Esophagus muscularis mucosa (tissue), 4 donors: ENCODE measurements at regions not wholly inside any gene's neighbourhood (a gene's known extent, or its start where the extent isn't known, plus 50 kb on each side); places are given as distances from the start of the nearest gene placed in this dataset.

Source experiments
- DNase-seq: peaks from one replicate; pipeline ENCODE4 v3.0.0-alpha.2; 2017; ENCODE audit errors: extremely low spot score
- H3K27ac ChIP-seq, 4 donors: fragments of 200-600 bp; sonication (generic); replicated peaks in 1 of 4; 1 replicate in 3 of 4; 2 replicates in 1 of 4; pipeline ENCODE4 v1.5.1; 2016 to 2019; ENCODE audit warnings: mild to moderate bottlenecking in 1 of 4
- H3K27me3 ChIP-seq, 4 donors: fragments of 200-600 bp; sonication (generic); one replicate each; pipeline versions ENCODE4 v1.5.1 to v1.6.0; 2016 to 2019
- H3K36me3 ChIP-seq, 4 donors: fragments of 200-600 bp; sonication (generic); one replicate each; pipeline ENCODE4 v1.5.1; 2016 to 2019
- H3K4me1 ChIP-seq, 4 donors: fragments of 200-600 bp; sonication (generic); one replicate each; pipeline ENCODE4 v1.5.1; 2016 to 2019
- H3K4me3 ChIP-seq, 4 donors: fragments of 200-600 bp; sonication (generic); 1 replicate in 2 of 4; 2 replicates in 2 of 4; pipeline ENCODE4 v1.5.1; 2016 to 2019; ENCODE audit warnings: mild to moderate bottlenecking in 4 of 4, moderate library complexity in 1 of 4
- H3K9me3 ChIP-seq, 4 donors: fragments of 200-600 bp; sonication (generic); 1 replicate in 3 of 4; 2 replicates in 1 of 4; pipeline ENCODE4 v1.5.1; 2016 to 2019
- CTCF ChIP-seq, 3 experiments: fragments of 200-600 bp in 2 of 3; fragments of 450-650 bp in 1 of 3; sonication (generic) in 2 of 3; IDR thresholded peaks; one replicate each; pipeline ENCODE4 v1.5.1; 2017 to 2019; ENCODE audit warnings: antibody characterized with exemption in 3 of 3, mild to moderate bottlenecking in 2 of 3, moderate library complexity in 1 of 3
- EP300 ChIP-seq: sonication (generic); formaldehyde crosslinking; IDR thresholded peaks from one replicate; pipeline ENCODE4 v1.6.1; 2017; ENCODE audit warnings: antibody characterized with exemption
- POLR2A ChIP-seq: fragments of 450-650 bp; IDR thresholded peaks from one replicate; pipeline ENCODE4 v1.6.1; 2017; ENCODE audit warnings: antibody characterized with exemption, moderate library complexity, mild to moderate bottlenecking, low read depth
- POLR2AphosphoS5 ChIP-seq, 2 donors: sonication (generic); formaldehyde crosslinking; IDR thresholded peaks; one replicate each; pipeline ENCODE4 v1.6.1; 2017; ENCODE audit warnings: antibody characterized with exemption in 2 of 2
- WGBS: methylation state at CpG from one replicate; pipeline ENCODE4 v1.1.5; 2018; 5-methylcytosine and 5-hydroxymethylcytosine counted together
- intact Hi-C: fragments of 100-400 bp; cut with DNase I; formaldehyde crosslinking; loops from one replicate; pipeline ENCODE4 v1.15.1; 2023

DNA sequence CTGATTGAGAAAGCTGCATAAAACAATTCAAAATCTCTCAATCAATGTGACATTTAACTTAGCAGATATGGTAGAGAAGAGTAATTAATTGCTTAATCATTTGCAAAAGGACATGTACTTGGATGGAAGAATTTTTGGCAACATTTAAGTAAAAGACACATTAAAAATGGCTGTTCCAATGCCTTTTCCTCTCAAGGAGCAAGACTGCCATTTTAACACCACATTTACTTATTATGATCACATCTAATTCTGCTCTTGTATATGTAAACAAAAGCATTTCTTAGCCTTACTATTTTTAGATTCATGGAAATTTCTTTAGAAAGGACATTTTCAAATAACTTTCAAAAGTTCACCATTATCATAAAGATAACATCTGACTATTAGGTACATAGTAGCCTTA is 360.0 kb downstream of the HINT1 start:
- TF ChIP-seq CTCF (IDR thresholded peaks at IDR 0.05) (no peak), POLR2AphosphoS5 (IDR thresholded peaks at IDR 0.05) (no peak), EP300 (no peak), POLR2A (no peak)
- DNase-seq: no peak
- H3K4me1 ChIP-seq: no peaks in the 10 kb centered on the region
- H3K27me3 ChIP-seq: no peaks in the 10 kb centered on the region
- no peaks in the 10 kb centered on the region for H3K36me3 ChIP-seq
- H3K27ac ChIP-seq: no peak overlapping the region
- intact Hi-C loops: no loop called here
- peaks cover 0 to 11% (median 5%) of the 10 kb centered on the region in 4 donors for H3K9me3 ChIP-seq
- H3K4me3 ChIP-seq: no peak overlapping the region

GRCh38 chr5:130801963-130802362 is 363.1 kb downstream of the HINT1 start:
- H3K36me3 ChIP-seq: no peaks in the 10 kb centered on the region
- WGBS: 86% methylated on average over 2 of the region's 2 CpGs
- intact Hi-C loops: no loop called here
- H3K4me1 ChIP-seq: no peaks in the 10 kb centered on the region
- H3K9me3 ChIP-seq: peaks cover 0 to 19% (median 7%) of the 10 kb centered on the region in 4 donors
- no peak for DNase-seq
- no peak overlapping the region for H3K27ac ChIP-seq
- no peaks in the 10 kb centered on the region for H3K27me3 ChIP-seq
- no peak overlapping the region for H3K4me3 ChIP-seq
- TF ChIP-seq CTCF (IDR thresholded peaks at IDR 0.05) (no peak), POLR2AphosphoS5 (IDR thresholded peaks at IDR 0.05) (no peak), EP300 (no peak), POLR2A (no peak)

DNA sequence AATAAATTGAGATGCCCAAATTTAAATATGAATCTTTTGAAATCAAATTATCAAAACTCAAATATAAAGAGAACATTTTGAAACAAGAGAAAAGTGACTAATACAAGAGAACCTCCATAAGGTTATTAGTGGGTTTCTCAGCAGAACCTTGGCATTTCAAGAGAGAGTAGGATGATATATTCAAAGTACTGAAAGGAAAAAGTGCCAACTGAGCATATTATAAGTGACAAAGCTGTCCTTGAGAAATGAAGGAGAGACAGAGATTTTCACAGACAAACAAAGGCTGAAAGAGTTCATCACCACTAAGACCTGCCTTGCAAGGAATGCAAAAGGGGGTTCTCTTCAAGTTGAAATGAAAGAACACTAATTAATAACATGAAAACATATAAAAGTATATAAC is 366.0 kb downstream of the HINT1 start:
- intact Hi-C loops: no loop called here
- no peaks in the 10 kb centered on the region for H3K4me1 ChIP-seq
- DNase-seq: no peak
- H3K36me3 ChIP-seq: no peaks in the 10 kb centered on the region
- H3K4me3 ChIP-seq: no peak overlapping the region
- no peaks in the 10 kb centered on the region for H3K27me3 ChIP-seq
- H3K27ac ChIP-seq: no peak overlapping the region
- H3K9me3 ChIP-seq: peaks cover 0 to 19% (median 7%) of the 10 kb centered on the region in 4 donors
- TF ChIP-seq POLR2AphosphoS5 (IDR thresholded peaks at IDR 0.05) (no peak), CTCF (IDR thresholded peaks at IDR 0.05) (no peak), EP300 (no peak), POLR2A (no peak)

GRCh38 chr5:130797303-130797702 is 367.8 kb downstream of the HINT1 start:
- 84% methylated on average over 3 of the region's 3 CpGs for WGBS
- TF ChIP-seq CTCF (IDR thresholded peaks at IDR 0.05) (no peak), POLR2AphosphoS5 (IDR thresholded peaks at IDR 0.05) (no peak), POLR2A (no peak), EP300 (no peak)
- Histone ChIP-seq H3K27me3 (no peaks in the 10 kb centered on the region), H3K36me3 (no peaks in the 10 kb centered on the region), H3K4me3 (no peak overlapping the region), H3K27ac (no peak overlapping the region), H3K9me3 (peaks cover 0 to 19% (median 7%) of the 10 kb centered on the region in 4 donors), H3K4me1 (no peaks in the 10 kb centered on the region)
- DNase-seq: no peak
- intact Hi-C loops: no loop called here

DNA sequence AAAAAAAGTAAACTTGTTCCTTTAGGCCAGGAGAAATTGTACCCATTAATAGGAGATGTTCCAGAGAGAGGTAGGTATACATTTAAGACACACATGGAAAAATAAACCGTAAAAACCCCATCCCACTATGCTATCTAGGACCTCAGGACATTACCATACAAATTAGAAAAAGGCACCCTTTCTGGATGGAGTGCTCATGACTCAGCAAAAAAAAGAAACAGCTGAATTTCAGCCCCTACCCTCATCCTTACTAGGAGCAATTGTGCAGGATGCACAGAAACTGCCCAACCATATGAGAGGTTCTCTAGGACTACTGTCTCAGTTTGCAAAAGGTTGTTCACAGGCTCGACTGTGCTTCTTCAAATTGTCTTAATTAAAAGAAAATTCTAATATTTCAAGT is 368.2 kb downstream of the HINT1 start:
- H3K27me3 ChIP-seq: no peaks in the 10 kb centered on the region
- H3K4me3 ChIP-seq: no peak overlapping the region
- intact Hi-C loops: no loop called here
- no peak for DNase-seq
- no peaks in the 10 kb centered on the region for H3K4me1 ChIP-seq
- H3K9me3 ChIP-seq: peaks cover 0 to 19% (median 7%) of the 10 kb centered on the region in 4 donors
- no peak for TF ChIP-seq EP300
- no peak for TF ChIP-seq POLR2A
- no peaks in the 10 kb centered on the region for H3K36me3 ChIP-seq
- H3K27ac ChIP-seq: no peak overlapping the region
- WGBS: 73% methylated on average over 2 of the region's 2 CpGs
